Activated CD8-positive, alpha-beta T cell treated with anti-CD3 and anti-CD28 coated beads, Interleukin-2, amount 10 ng/mL, durations not matched to agents 7 days and 5 days (primary cell): ENCODE measurements at regions not wholly inside any gene's neighbourhood (a gene's known extent, or its start where the extent isn't known, plus 50 kb on each side); places are given as distances from the start of the nearest gene placed in this dataset.
"Not testable (repeated sequence)": the region's sequence is repeated elsewhere in the genome, so short reads cannot be mapped to it uniquely, and the experiment has no call there.

Experiments used
- ATAC-seq: fragments of 150-1000 bp; cut with Tn5 transposase; one replicate; pipeline ENCODE4 v1.10.0; 2021; ENCODE audit warnings: moderate library complexity
- CTCF ChIA-PET: fragments of 350-600 bp; sonication (Branson Sonifier 250); formaldehyde crosslinking; loops from one replicate; lab custom pipeline; 2021; ENCODE audit warnings: antibody characterized with exemption; lab: Charles Lee
- POLR2A ChIA-PET: fragments of 350-600 bp; sonication (Branson Sonifier 250); formaldehyde crosslinking; loops from one replicate; lab custom pipeline; 2021; ENCODE audit warnings: antibody characterized with exemption; lab: Charles Lee
- DNase-seq: peaks from one replicate; pipeline ENCODE4 v3.0.0-alpha.2; 2020
- H3K27ac Mint-ChIP-seq: one replicate; pipeline ENCODE4 v1.8.0; 2021; ENCODE audit warnings: mild to moderate bottlenecking, mixed read lengths
- H3K27me3 Mint-ChIP-seq: one replicate; pipeline ENCODE4 v1.8.0; 2021; ENCODE audit warnings: low read depth, mixed read lengths
- H3K36me3 Mint-ChIP-seq: one replicate; pipeline ENCODE4 v1.8.0; 2021; ENCODE audit warnings: low read depth, mixed read lengths
- H3K4me1 Mint-ChIP-seq: one replicate; pipeline ENCODE4 v1.8.0; 2021; ENCODE audit warnings: low read depth, mixed read lengths
- H3K4me3 Mint-ChIP-seq: one replicate; pipeline ENCODE4 v1.8.0; 2021; ENCODE audit warnings: mild to moderate bottlenecking, mixed read lengths
- H3K9me3 Mint-ChIP-seq: one replicate; pipeline ENCODE4 v1.8.0; 2022; ENCODE audit warnings: mixed read lengths; ENCODE audit not compliant: insufficient read depth

GRCh38 chr17:68686108-68686988 lies 85.2 kb upstream of the FAM20A start:
- Mint-ChIP-seq H3K4me1 (no peaks in the 10 kb centered on the region), H3K27me3 (peaks cover 3% of the 10 kb centered on the region), H3K9me3 (no peaks in the 10 kb centered on the region), H3K27ac (no peak overlapping the region), H3K36me3 (no peaks in the 10 kb centered on the region), H3K4me3 (no peak overlapping the region)
- ATAC-seq, result no peak
- no peak for DNase-seq
- CTCF ChIA-PET, result no interaction called here
- POLR2A ChIA-PET, result no interaction called here

GRCh38 chr17:68684949-68685357 lies 83.8 kb upstream of the FAM20A start:
- Mint-ChIP-seq H3K4me3 (no peak overlapping the region), H3K27ac (no peak overlapping the region), H3K36me3 (no peaks in the 10 kb centered on the region), H3K9me3 (no peaks in the 10 kb centered on the region), H3K27me3 (peaks cover 3% of the 10 kb centered on the region), H3K4me1 (no peaks in the 10 kb centered on the region)
- ChIA-PET CTCF (no interaction called here), POLR2A (no interaction called here)
- no peak for DNase-seq
- no peak for ATAC-seq

- ChIA-PET CTCF (no interaction called here), POLR2A (no interaction called here)
- peaks cover 3% of the 10 kb centered on the region for H3K27me3 Mint-ChIP-seq
- no peak overlapping the region for H3K27ac Mint-ChIP-seq
- DNase-seq (no peak), ATAC-seq (no peak)
- no peaks in the 10 kb centered on the region for H3K9me3 Mint-ChIP-seq
- no peaks in the 10 kb centered on the region for H3K4me1 Mint-ChIP-seq
- no peaks in the 10 kb centered on the region for H3K36me3 Mint-ChIP-seq
- no peak overlapping the region for H3K4me3 Mint-ChIP-seq
These were observed 81.7 kb upstream of the FAM20A start for GRCh38 chr17:68682903-68683302.

DNA sequence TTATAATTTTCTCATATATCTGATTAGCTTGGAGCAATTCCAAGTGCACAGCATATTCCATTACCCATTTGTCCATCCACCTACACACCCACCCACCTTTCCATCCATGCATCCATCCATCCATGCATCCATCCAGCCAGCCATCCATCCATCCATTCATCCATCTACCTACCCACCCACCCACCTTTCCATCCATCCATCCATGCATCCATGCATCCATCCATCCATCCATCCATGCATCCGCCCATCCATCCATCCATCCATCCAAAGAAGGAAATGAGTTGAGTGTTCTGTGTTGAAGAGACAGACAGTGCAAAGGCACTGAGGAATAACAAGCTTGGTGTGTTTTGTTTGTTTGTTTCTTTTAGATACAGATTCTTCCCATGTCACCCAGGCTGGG lies 78.7 kb upstream of the FAM20A start:
- DNase-seq (no peak), ATAC-seq (no peak)
- Mint-ChIP-seq H3K36me3 (no peaks in the 10 kb centered on the region), H3K27ac (no peak overlapping the region), H3K9me3 (no peaks in the 10 kb centered on the region), H3K27me3 (peaks cover 3% of the 10 kb centered on the region), H3K4me3 (no peak overlapping the region), H3K4me1 (no peaks in the 10 kb centered on the region)
- ChIA-PET CTCF (interaction anchor here (0.7 kb wide), 1 partner anchor 46 kb away, joined by 3 read pairs; no protein-coding TSS in a partner anchor), POLR2A (no interaction called here)

GRCh38 chr17:68676856-68677255 lies 75.7 kb upstream of the FAM20A start:
- H3K4me3 Mint-ChIP-seq, result no peak overlapping the region
- H3K9me3 Mint-ChIP-seq, result no peaks in the 10 kb centered on the region
- H3K36me3 Mint-ChIP-seq, result no peaks in the 10 kb centered on the region
- H3K4me1 Mint-ChIP-seq, result no peaks in the 10 kb centered on the region
- DNase-seq, result no peak
- ChIA-PET CTCF (no interaction called here), POLR2A (no interaction called here)
- ATAC-seq, result no peak
- no peaks in the 10 kb centered on the region for H3K27me3 Mint-ChIP-seq
- no peak overlapping the region for H3K27ac Mint-ChIP-seq

DNA sequence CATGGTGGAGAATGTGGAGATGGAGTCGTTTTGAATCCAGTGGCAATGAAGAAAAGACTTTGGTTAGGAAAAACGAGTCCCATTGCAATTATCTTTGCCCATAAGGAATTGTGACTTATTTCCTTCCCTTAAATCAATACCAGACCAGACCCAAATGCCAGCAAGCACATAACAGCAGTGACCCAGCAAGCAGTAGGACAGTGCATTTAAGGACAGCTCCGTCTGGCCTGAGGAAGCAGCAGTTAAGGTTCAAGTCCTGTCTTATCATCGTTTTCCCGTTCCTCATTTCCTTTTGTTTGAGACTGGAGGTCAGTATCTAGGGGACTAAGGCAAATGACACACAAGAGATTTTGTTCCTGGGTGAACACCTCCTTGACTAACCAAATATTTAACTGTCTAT lies 74.6 kb upstream of the FAM20A start:
- H3K27me3 Mint-ChIP-seq, result peaks cover 5% of the 10 kb centered on the region
- no peak overlapping the region for H3K27ac Mint-ChIP-seq
- H3K4me3 Mint-ChIP-seq, result no peak overlapping the region
- POLR2A ChIA-PET, result no interaction called here
- H3K4me1 Mint-ChIP-seq, result no peaks in the 10 kb centered on the region
- ATAC-seq, result no peak
- no peaks in the 10 kb centered on the region for H3K36me3 Mint-ChIP-seq
- H3K9me3 Mint-ChIP-seq, result no peaks in the 10 kb centered on the region
- no peak for DNase-seq
- CTCF ChIA-PET, result no interaction called here

DNA sequence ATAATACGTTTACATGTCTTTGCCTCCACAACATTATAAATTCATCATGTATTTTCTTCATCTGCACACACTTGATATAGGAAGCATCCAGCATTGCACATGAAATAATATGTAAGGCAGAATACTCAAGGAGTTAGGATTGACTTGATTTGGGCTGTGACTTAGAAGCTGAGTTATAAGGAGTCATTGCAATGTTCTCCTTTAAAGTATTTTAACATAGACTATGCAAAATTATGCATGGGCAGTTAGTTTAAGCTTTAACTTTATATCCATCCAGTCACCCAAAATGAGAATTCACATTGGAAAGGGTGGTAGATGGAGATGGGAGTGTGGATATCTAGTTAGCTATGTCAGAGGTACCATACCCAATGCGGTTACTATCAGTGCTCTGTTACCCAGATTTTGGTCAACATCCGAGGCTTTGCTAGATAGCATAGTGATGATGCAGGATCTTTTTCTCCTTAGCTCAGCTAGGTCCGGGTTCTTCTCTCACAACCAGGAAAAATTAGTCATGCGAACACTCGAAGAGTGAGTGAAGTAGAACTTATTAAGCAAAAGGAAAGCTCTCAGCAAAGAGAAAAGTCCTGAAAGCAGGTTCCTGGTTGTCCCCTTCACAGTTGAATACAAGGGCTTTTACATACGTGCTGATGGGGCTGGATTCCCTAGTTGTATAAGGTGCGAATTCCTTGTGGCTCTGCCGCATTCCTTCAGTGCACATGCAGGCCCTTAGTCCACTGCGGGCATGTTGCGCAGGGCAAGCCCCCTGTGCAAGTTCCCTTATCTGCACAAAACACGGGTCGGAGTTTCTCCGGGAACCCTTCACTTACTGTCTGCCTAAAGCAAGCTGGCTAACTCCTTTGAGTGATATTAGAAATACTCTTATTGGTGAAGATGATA lies 73.1 kb upstream of the FAM20A start:
- CTCF ChIA-PET, result no interaction called here

DNA sequence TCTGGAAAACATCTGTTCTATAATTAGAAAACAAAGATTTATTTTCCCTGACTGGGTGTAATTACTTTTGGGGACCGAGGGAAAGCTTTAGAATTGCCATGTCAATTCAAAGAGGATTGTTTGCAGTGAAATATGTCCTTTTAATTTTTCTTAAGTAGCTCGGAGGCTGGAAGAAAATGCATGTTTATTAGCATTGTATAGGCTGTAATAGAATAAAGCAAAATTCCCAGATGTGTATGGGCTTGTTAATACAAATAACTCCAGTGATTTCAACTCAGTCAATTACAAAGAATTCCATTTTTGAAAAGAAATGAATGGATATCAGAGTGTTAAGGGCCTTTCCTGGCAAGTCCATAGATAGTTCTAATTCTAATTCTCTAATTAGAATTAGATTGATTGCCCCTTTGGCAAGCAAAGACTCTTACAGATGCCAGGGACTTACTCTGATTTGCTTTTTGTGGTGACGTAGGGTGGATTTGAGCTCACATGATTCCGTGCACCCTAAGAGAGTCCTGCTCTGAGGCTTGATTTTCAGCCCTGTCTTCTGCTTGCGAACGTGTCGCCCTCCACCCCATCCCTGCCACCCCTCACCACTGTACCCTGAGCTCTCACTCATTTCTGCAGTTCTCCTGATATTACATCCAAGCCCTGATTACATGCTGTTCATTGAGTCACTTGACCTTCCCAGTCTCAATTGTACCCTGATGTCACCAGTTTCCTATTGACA lies 70.0 kb upstream of the FAM20A start:
- H3K36me3 Mint-ChIP-seq, result no peaks in the 10 kb centered on the region
- H3K27ac Mint-ChIP-seq, result no peak overlapping the region
- peaks cover 21% of the 10 kb centered on the region for H3K27me3 Mint-ChIP-seq
- ChIA-PET POLR2A (no interaction called here), CTCF (no interaction called here)
- no peak overlapping the region for H3K4me3 Mint-ChIP-seq
- no peaks in the 10 kb centered on the region for H3K9me3 Mint-ChIP-seq
- DNase-seq (no peak), ATAC-seq (no peak)
- no peaks in the 10 kb centered on the region for H3K4me1 Mint-ChIP-seq

More for the DNA sequence above, 73.1 kb upstream of the FAM20A start:
- Mint-ChIP-seq H3K4me1 (no peaks in the 10 kb centered on the region), H3K27ac (no peak overlapping the region), H3K27me3 (peaks cover 6% of the 10 kb centered on the region), H3K9me3 (no peaks in the 10 kb centered on the region), H3K4me3 (no peak overlapping the region), H3K36me3 (no peaks in the 10 kb centered on the region)
- POLR2A ChIA-PET, result no interaction called here
- ATAC-seq, result no peak
- DNase-seq, result no peak

GRCh38 chr17:68666438-68666837 lies 65.3 kb upstream of the FAM20A start:
- POLR2A ChIA-PET, H3K9me3 Mint-ChIP-seq, H3K27ac Mint-ChIP-seq, CTCF ChIA-PET, H3K36me3 Mint-ChIP-seq, H3K4me1 Mint-ChIP-seq, H3K4me3 Mint-ChIP-seq, DNase-seq, ATAC-seq: not testable (repeated sequence)
- peaks cover 20% of the 10 kb centered on the region for H3K27me3 Mint-ChIP-seq

DNA sequence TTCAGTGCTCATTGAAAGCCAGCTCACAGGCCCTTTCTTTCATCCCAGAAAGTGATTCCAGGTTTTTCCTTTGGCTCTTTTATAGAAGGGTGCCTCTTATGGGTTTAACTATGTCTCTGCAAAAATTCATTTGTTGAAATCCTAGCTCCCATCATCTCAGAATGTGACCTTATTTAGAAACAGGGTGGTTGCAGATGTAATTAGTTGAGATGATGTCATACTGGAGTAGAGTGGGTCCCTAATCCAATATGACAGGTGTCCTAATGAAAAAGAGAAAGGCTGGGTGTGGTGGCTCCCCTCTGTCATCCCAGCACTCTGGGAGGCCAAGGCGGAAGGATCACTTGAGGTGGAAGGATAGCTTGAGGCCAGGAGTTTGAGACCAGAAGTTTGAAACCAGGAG lies 64.2 kb upstream of the FAM20A start:
- CTCF ChIA-PET, result no interaction called here
- H3K27me3 Mint-ChIP-seq, result peaks cover 21% of the 10 kb centered on the region

GRCh38 chr17:68662479-68662878 lies 61.3 kb upstream of the FAM20A start:
- Mint-ChIP-seq H3K4me1 (no peaks in the 10 kb centered on the region), H3K27ac (no peak overlapping the region), H3K36me3 (no peaks in the 10 kb centered on the region), H3K9me3 (no peaks in the 10 kb centered on the region), H3K27me3 (peaks cover 14% of the 10 kb centered on the region), H3K4me3 (no peak overlapping the region)
- DNase-seq (no peak), ATAC-seq (no peak)
- ChIA-PET CTCF (no interaction called here), POLR2A (no interaction called here)

More for the DNA sequence above, 64.2 kb upstream of the FAM20A start:
- H3K4me3 Mint-ChIP-seq, result no peak overlapping the region
- H3K27ac Mint-ChIP-seq, result no peak overlapping the region
- DNase-seq, result no peak
- H3K36me3 Mint-ChIP-seq, result no peaks in the 10 kb centered on the region
- no peak for ATAC-seq
- H3K9me3 Mint-ChIP-seq, result no peaks in the 10 kb centered on the region
- H3K4me1 Mint-ChIP-seq, result no peaks in the 10 kb centered on the region
- POLR2A ChIA-PET, result no interaction called here
